ENCODE measurements at regions not wholly inside any gene's neighbourhood (a gene's known extent, or its start where the extent isn't known, plus 50 kb on each side); places are given as distances from the start of the nearest gene placed in this dataset.
A peak's percentile ranks its signal among the peaks of the same experiment; 100 is the strongest.
"Not testable (repeated sequence)": the region's sequence is repeated elsewhere in the genome, so short reads cannot be mapped to it uniquely, and the experiment has no call there.

DNA sequence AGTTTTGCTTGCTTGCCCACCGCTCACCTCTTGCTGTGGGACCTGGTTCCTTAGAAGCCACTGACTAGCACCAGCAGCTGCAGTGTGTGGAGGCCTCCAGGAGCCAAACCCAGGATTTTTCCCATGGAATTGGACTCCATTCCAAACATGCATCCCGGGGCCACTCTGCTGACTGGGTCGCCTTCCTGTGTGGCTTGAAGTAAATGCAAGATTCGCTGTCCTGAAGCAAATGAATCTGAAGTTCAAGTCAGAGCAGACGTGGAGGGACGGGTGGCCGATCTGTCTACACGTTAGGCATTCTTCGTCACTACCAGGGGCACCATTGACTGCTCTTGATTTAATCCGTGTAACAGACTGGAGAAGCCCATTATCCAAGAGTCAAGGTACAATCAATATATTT lies 109.0 kb downstream of the SHOX start:
- DNase-seq (ENCODE audit: low read depth): no peak

GRCh38 chrX:737021-737420 lies 106.4 kb downstream of the SHOX start:
- not testable (repeated sequence) for DNase-seq (ENCODE audit: low read depth)

GRCh38 chrX:734362-734761 lies 103.8 kb downstream of the SHOX start:
- DNase-seq (ENCODE audit: low read depth): no peak

GRCh38 chrX:733961-734360 lies 103.4 kb downstream of the SHOX start:
- DNase-seq (ENCODE audit: low read depth): no peak

- no peak for DNase-seq (ENCODE audit: low read depth)
These were observed 99.2 kb downstream of the SHOX start for GRCh38 chrX:729583-730409.

DNA sequence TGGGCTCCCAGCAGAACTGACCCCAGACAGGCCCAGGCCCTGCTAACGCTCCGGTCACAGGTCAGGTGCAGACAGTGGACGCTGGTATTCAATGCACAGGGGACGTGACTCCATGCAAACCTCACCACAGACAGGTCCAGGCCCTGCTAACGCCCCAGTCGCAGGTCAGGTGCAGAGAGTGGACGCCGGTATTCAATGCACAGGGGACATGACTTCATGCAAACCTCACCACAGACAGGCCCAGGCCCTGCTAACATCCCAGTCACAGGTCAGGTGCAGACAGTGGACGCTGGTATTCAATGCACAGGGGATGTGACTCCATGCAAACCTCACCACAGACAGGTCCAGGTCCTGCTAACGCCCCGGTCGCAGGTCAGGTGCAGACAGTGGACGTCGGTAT lies 98.5 kb downstream of the SHOX start:
- not testable (repeated sequence) for DNase-seq (ENCODE audit: low read depth)

GRCh38 chrX:728639-729038 lies 98.0 kb downstream of the SHOX start:
- DNase-seq (ENCODE audit: low read depth): not testable (repeated sequence)

DNA sequence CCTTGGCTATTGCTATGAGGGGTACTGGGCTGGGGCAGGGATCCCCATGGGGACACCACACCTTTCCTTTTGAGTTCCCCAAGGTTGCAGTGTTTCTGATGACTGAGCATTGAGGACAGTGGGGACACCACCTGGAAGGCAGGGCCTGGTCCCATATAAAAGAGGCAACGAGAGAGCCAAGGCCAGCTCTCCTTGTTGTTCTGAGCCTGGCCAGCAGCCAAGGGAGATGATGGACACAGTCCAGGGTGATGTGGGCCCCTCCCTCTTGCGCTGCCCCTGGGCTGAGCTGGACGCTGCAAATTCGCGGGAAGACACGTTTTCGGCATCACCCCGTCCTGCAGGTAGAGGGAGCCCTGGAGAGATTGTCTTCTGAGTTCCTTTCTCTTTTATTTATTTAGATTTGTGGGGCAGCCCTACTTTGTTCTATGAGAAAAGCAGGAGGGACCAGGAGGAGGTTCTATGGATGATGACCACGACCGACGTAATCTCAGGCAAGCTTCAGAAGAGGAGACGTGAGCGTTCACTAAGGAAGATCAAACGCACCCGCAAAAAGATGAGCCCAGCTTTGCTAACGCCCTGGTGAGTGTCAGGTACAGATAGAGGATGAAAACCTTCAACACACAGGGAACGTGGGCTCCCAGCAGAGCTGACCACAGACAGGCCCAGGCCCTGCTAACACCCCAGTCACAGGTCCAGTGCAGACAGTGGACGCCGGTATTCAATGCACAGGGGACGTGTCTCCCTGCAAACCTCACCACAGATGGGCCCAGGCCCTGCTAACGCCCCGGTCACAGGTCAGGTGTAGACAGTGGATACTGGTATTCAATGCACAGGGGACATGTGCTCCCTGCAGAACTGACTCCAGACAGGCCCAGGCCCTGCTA lies 97.4 kb downstream of the SHOX start:
- peak; percentile 29 for DNase-seq (ENCODE audit: low read depth)

DNA sequence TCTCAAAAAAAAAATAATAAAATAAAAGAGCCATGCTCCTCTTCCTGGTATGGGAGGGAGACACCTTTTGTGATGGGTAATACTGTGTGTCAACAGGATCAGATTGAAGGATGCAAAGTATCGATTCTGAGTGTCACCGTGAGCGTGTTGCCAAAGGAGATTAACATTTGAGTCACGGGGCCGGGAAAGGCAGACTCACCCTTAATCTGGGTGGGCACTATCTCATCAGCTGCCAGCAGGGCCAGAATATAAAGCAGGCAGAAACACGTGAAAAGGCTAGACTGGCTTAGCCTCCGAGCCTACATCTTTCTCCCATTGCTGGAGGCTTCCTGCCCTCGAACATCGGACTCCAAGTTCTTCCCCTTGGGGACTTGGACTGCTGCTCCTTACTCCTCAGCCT lies 95.4 kb downstream of the SHOX start:
- no peak for DNase-seq (ENCODE audit: low read depth)

GRCh38 chrX:724256-724655 lies 93.7 kb downstream of the SHOX start:
- DNase-seq (ENCODE audit: low read depth): no peak

GRCh38 chrX:723781-724180 lies 93.2 kb downstream of the SHOX start:
- no peak for DNase-seq (ENCODE audit: low read depth)

GRCh38 chrX:721354-721753 lies 90.8 kb downstream of the SHOX start:
- no peak for DNase-seq (ENCODE audit: low read depth)

DNA sequence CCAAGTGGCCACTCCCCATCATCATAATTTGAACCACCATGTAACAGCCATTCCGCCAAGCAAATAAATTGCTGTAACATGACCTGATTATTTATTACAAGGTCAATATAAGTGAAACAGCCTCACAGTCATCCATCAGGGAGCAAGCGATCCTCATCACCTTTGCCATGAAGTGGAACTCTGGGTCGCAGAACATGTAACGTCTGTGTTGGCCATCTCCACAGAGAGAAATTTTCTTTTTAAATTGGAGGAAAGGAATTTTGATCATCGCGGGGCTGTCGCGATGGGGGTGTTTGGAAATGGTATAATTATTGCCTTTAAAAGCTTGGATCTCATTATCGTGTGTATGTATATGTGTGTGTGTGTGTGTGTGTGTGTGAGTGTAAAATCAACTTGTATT lies 90.2 kb downstream of the SHOX start:
- DNase-seq (ENCODE audit: low read depth): no peak

- no peak for DNase-seq (ENCODE audit: low read depth)
These were observed 89.7 kb downstream of the SHOX start for GRCh38 chrX:720250-720649.

GRCh38 chrX:716136-716535 lies 85.5 kb downstream of the SHOX start:
- DNase-seq (ENCODE audit: low read depth): peak; percentile 41

- no peak for DNase-seq (ENCODE audit: low read depth)
These were observed 83.5 kb downstream of the SHOX start for GRCh38 chrX:714131-714530.

Measured in Daoy (cell line).